GM18499 (cell line): ENCODE measurements at regions not wholly inside any gene's neighbourhood (a gene's known extent, or its start where the extent isn't known, plus 50 kb on each side); places are given as distances from the start of the nearest gene placed in this dataset.

ENCODE experiments used
- ATAC-seq: cut with Tn5 transposase; IDR thresholded peaks from one replicate; pipeline ENCODE4 v1.9.1; 2021; ENCODE audit warnings: moderate number of reproducible peaks; ENCODE audit not compliant: insufficient read depth, unreplicated experiment

DNA sequence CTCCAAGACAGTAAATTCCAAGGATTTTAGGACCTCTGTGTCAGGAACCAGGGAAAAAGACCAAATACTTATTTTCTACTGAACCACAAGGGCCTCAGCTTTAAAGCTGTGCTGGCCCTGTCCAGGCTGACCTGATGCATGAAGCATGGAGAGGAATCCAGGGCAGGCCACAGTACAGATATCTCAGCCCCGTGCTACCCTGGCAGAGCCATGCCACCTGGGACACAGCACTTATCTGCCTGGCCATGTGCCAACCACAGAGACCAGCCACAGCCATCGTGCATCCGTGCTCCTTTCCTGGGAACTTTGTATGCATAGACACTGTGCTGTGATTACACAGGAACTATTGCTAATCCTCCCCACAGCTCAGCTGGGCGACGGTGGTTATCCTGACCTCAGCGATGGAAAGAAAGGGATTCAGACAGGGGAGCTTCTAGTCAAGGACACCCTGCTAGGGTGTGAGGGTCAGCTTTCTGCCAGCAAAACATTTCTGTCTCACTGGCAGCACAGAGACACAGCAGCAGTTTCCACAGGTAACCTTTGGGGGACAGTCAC, 687.4 kb upstream of the ID2 start:
- ATAC-seq, result no peak

DNA sequence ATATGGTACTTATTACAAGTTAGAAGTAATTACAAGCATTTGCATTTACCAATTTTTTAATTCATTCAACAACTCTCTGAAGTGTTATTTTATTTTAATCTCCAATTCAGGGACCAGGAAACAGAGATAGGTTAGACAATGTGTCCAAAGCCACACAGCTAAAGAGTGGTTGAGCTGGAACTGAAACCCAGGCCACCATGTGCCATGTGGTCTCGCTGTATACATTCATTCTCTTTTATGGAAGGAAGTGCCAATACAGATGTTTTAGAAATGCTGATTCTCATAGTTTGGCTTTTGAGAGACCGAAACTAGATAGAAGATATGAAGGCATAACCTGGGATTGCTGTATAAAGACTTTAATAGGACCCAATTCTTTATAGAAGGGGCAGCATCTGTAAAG, 684.6 kb upstream of the ID2 start:
- no peak for ATAC-seq

DNA sequence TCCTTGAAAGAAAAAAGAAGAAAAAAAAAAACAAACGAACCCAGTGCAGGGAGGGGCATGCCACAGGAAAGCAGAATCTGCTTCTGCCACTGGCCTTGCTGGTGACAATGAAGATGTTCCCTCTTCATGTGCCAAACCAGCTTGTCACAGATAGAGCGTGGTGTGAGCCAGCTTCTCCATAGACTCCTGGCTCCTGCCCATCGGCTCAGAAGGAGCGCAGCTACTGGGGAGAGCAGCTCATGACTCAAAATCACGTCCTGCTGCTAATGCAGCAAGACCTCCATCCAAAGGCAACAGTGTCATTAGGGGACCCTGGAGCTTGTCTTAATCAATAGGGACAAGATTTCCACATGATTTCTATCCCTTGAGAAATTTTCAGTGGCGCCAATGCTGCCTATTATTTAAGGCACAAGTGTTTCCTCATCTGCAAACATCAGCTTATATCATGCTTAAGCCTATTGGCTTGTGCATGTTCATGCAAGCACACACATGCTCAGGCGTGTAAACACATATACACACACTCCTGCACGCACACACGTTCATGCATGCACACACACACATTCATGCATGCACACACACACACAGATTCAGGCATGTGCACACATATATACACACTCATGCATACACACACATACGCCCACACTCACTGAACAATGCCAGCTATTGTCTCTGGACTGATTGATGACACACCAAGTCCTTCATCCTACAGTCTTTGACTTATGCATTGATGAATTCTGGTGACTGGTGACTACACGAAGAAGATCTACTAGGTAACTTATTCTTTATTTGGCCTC, 682.0 kb upstream of the ID2 start:
- ATAC-seq, result no peak

DNA sequence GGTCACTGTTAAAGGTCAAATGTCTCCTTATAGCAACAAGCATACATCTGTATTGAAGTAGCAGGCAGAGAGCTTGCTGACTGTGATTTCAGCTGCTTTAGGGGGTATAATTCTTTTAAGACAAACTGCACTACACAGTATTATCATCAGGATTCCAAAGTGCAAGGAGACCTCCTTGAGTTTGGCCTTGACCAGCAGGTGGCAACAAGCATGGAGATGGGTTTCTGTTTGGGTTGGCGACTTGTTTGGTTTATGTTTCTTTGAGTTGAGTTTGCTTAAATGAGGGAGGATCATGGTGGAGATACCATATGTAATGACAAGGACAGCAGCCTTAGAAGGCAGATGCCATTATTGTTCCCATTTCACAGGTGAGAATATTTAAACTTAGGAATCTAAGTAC, 681.0 kb upstream of the ID2 start:
- ATAC-seq, result no peak

DNA sequence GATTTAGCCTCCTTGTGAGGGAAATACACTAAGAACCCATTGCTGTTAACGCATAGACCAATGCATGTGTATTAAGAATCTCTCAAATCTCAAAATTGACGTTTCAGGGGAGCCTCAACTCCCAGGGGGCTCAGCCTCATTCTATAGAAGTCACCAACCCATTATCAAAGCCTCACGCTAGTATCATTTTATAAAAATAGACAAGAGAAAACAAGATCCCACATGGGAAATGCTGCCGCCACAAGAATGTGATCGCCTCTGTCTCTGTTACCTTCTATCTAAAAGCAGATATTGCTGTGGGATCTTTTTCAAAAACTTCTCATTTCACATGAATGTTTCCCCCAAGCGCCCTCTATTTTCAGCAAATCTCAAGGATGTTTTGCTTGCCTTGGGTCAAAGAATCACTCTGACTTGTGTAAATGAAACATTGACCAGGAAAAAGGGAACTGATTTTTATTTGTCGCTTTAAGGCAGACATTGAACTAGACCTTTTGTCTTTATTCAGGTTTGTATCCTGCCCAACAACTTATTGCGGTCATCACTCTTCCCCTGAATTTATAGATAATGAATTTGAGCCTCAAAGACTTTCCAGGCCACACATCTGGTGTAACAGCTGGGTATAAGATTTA, 679.0 kb upstream of the ID2 start:
- ATAC-seq, result no peak

DNA sequence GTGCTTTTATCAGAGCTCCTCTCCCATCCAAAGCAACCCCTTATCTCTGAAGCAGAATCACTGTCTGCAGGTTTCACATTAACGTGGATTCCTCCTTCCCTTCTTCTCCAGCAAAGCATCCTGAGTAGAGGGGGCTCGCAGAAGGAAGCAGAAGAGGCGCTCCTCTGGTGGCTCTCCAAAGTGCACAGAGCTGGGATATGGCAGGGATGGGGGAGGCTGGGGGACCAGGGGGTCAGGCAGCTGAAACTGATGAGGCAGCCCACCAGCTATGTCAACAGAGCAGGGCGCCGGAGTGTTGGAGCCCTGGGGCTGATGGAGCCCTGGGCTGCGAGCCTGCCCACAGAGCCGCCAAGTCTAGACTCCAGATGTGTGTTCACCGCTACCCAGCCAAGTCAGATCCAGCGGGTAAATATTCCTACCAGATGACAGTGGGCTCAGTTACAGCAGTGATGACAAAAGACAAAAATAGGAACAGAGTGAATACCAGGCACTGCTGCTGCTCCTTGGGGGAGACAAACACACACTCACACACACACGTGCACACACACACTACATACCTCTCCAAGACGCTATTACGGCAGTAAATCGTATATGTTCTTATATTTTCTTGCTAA, 678.3 kb upstream of the ID2 start:
- ATAC-seq, result no peak

DNA sequence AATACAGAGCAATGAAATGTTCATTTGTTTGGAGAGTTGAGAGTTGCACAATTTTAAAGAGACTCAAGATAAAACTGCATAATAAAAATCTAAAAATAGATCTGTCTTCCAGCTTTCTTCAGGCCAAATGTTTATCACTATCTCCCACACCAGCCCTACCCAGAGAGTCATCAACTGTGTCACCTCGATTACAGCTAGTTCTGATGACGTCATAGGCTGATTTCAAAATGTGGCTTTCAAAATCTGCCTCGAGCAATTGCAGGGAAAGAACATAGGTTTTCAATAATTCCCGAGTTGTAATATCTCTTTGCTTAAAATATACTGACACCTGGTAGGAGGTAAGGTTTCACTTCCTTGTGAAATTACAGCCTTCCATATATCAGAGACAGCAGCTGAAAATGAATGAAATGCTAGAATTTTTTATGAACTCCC, 677.6 kb upstream of the ID2 start:
- ATAC-seq, result no peak

DNA sequence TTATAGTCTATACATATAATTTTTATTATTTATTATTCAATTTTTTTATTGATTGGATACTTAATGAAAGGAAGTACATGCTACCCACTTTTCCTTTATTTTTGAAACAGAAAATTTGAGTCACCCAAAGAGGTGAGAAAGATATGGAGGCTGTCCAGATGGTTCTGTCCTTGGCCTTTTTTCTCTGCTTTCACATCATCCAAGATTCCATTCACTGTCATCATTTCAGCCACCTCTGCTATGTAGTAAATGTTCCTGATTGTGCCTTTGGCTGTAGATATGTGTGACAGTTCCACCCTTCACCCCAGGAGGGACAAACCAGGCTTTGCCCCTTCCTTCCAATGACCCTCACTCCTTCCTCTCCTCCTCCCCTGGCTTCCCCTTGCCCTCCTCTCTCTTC, 675.7 kb upstream of the ID2 start:
- ATAC-seq, result no peak

DNA sequence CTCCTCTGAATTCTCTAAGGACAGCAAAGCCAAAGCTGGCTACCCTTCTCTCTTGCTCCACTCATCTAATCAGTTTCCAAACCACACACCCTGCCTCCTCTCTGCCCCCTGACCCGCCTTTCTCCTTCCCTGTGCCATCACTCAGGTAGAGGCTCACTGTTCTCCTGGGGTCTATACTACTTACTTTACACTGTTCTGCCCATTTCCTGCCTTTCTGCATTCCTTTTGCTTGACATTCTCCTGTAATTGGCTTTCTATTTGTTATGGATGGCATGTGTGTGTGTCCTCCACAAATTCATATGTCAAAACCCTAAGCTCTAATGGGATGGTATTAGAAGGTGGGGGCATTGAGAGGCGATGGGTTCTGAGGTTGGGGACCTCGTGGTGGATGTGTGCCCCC, 675.2 kb upstream of the ID2 start:
- no peak for ATAC-seq

DNA sequence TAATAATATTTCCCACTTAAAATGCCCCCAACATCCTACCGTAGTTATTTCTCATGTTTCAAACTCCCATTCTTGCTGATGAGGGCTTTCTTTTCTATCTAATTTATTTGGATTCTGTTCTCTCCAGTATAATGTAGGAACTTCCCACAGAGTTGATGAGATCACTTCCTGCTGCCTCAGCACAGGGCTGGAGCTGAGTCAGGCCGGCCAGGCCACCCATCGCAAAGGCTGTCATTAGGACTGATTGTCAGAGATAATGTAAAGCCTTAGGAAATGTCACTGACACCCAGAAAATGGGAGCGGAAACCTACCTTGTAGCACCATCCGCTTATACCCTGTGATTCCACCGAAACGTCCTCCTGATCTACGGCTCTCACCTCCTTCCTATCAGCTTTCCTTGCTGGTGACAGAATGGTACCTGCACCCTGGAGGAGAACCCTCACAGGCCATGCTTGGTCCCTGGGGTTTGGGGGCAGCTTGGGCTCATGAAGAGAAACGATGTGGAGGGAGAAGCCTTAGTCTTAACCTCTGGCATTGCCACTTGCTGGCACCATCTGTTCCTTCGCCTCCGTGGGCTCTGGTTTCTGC, 672.8 kb upstream of the ID2 start:
- no peak for ATAC-seq

DNA sequence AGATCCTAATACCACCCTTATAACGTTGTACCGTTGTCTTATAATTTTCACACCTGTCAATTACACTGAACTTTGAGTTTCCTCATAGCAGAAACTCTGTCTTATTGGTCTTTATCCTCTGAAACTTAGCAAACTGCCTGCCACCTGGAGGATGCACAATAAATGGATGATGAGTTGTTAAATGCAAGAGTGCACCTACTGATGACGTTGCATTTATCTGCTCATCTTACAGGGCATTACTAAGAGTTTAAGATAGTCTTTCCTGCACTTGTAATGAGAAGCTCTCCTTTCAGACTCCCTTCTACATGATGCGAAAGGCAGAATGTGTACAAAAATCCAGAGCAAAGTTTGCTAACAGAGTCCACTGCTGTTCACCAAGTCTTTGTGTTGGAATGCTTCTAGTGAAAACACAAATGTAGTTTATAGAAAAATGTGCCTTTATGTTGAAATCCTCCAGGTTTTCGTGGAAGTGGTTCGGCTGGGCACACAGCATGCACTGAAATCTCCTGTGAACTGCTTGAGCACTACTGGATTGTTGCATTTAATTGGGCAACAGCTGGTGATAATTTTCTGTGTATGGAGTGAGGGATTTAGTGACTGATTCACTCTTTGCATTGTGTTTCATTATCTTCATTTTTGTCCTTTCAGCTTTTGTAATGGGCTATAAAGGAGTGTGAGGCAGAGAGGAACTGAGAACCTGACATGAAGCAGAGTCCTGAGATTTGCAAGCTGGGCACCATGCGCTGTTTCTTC, 665.8 kb upstream of the ID2 start:
- no peak for ATAC-seq

DNA sequence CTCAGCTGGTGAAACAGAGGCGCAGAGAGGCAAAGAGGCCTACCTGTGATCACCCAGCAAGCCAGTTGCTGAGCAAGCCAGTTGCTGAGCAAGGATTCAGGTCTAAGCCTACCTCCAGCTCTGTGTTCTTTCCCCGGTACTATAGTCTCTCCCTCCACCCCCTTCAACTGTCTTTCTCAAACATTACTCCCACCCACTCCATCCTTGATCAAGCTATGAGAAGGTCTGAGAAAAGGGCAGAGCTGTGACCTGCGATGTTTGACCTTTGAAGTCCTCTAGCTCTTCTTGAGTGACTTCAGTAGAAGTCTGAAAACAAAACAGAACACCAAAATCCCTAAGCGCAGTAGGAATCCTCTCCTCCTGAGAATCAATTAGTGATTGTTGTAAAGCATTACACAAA, 665.2 kb upstream of the ID2 start:
- ATAC-seq, result no peak

DNA sequence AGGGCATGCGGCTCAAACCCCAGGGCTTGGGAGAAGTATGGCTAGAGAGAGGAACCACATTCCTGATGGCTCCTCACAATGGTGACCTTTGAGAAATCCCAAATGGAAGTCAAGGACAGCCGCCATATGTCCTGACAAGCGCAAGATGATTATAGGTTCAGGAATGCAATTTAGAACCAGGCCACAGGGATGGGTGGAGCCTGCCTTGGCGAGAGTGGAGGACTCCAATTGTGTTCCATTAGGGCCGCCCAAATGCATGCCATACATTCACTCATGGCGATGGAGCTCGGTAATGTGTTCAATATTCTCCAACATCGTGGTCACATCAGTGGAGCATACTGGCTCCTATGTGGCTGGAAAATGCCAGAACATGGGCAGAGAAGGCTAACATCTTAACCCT, 662.9 kb upstream of the ID2 start:
- no peak for ATAC-seq

DNA sequence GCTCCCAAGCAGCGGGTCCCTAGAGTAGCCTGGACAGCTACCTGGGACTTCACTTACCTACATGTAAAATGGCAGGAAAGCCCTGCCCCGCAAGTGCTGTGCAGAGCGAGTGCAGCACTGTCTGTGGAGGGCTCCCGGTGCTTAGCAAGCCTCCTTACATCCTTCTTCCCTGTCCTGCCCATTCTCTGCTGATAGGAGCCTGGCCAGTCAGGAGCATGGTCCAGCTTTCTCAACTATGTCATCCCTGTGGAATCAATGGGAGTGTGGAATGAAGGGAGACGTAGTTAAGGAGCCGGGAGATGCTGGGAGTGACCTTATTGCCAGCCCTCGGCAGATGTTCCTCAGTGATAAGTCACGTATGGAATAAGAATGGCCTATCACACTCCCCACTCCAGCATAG, 661.9 kb upstream of the ID2 start:
- ATAC-seq, result no peak

DNA sequence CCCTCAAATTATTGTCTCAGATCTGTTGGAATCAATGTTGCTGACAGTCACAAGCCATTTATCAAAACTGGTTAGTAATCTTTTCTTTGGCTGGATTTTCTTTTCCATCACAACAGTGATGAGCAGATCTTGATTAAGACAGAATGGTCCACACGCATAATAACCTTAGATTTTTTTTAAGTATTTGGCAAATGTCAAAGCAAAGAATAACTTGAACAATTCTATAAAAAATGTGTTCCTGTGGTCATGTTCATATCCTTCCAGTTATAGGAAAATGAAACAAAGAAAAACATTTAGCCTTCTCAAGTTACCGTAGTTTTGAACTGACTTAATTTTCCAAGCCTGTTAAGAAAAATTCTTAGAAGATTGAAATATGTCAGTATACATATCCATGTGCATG, 659.9 kb upstream of the ID2 start:
- no peak for ATAC-seq

DNA sequence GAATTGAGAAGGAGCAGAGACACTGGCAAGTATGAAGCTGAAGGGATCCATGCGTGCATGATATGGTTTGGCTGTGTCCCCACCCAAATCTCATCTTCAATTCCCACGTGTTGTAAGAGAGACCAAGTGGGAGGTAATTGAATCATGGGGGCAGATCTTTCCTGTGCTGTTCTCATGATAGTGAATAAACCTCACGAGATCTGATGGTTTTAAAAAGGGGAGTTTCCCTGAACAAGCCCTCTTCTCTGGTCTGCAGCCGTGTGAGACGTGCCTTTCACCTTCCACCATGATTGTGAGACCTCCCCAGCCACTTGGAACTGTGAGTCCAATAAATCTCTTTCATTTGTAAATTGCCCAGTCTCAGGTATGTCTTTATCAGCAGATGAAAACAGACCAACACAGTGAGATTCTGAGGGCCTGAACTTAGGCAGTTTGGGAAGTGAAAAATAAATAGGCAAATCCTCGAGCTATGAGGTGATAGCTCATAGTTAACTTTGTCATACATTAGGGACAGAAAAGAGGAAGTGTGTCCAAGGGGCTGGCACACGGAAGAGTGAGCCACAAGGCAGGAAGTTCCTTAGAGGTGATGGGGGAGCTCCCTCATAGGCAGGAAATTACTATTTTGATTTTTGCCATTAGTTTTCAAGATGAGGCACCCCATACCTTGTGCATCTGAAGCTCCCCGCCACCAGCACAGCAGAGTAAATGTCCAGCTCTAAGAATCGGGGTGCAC, 658.8 kb upstream of the ID2 start:
- no peak for ATAC-seq

DNA sequence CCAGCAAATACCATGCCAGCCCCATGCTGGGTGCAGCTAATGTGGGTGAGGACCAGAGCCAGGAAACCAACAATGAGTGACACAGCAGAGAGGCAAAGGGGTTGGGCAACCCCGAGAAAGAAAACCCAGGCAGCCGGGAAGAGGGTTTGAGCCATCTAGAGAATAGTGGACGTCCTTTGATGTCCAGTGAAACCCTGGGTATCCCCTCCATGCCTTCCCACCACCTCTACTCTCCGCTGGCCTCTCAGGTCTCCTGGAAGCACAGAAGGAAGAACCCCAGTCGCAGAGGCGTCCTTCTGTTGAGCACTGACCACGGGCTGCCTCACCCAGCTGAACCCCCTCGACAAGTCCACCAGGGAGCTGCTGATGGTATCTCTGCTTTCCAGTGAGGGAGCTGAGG, 657.4 kb upstream of the ID2 start:
- no peak for ATAC-seq

DNA sequence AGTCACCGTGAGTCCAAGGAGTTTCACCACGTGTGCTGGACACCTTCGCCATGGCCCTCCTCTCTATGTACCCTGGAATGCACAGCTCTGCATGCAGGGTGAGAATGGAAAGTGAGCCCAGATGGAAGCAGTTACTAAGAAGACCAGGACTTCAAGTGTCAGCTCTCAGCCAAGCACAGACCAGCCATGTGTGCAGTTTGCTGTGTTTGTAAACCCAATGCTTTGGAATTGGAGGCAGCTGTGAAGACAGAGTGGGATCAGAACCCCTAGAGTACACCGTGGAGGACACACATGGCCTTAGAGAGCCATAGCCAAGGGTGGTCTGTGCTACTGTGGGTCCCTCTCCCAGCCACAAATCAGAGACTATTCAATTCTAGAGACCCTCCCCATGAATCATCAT, 655.5 kb upstream of the ID2 start:
- ATAC-seq, result no peak

DNA sequence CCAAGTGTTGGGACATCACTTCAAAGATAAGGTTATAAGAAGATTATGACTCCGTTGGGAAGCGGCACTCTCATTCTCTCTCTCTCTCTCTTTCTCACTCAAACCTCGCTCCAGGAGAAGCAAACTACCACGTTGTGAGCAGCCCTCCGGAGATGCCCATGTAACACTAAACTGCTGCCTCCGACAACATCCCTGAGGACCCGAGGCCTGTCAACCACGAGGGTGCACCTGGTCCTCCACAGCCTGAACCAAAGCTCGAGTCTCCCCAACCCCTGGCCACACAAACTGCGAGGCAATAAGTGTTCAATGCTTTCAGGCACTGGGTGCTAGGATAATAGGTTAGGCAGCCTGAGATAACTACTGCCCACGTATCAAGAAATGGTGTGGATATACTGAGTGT, 654.5 kb upstream of the ID2 start:
- no peak for ATAC-seq

DNA sequence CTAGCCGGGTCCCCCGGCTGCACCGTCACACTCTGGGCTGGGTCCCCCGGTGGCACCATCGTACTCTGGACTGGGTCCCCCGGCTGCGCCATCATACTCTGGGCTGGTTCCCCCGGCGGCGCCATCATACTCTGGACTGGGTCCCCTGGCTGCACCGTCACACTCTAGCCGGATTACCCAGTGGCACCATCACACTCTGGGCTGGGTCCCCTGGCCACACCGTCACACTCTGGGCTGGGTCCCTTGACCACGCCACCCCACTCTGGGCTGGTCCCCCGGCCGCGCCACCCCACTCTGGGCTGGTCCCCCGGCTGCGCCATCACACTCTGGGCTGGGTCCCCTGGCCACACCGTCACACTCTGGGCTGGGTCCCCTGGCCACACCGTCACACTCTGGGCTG, 653.8 kb upstream of the ID2 start:
- no peak for ATAC-seq
